GM19035 (cell line): ENCODE measurements at regions not wholly inside any gene's neighbourhood (a gene's known extent, or its start where the extent isn't known, plus 50 kb on each side); places are given as distances from the start of the nearest gene placed in this dataset.

Experiments used
- ATAC-seq: cut with Tn5 transposase; IDR thresholded peaks from one replicate; pipeline ENCODE4 v1.9.1; 2021; ENCODE audit not compliant: unreplicated experiment

DNA sequence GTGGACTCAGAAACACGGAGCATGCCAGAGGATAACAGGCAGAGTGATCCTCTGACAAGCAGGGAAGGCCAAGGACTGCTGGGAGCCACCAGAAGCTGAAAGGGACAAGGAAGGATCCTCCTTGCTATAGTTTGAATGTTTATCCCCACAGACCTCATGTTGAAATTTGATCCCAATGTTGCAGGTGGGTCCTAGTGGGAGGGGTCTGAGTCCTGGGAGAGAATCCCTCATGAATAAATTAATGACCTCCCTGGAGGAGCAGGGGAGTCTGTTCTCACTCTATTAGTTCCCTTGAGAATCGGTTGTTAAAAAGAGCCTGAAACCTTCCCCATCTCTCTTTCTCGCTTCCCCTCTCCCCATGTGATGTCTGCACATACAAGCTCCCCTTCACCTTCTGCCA lies 124.4 kb downstream of the FBXO15 start:
- no peak for ATAC-seq

GRCh38 chr18:74019864-74020263 lies 127.8 kb downstream of the FBXO15 start:
- ATAC-seq: no peak

DNA sequence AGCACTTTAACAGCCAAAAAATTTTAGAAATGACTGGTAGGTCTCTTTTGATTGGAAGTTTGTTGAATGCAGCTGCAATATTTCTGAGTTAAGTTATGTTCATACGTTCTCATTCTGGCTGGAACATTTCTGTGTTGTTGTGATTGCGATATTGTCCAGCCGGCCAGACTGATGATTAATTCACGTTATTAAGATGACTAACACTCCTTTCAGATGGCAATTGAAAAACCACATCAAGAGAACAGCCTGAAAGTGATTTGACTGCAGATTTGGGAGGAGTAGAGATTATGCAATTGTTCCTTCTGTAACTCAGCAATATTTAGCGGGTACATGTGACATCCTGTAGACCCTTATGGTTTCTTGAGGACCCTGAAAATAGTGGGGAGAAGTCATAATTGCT lies 133.7 kb downstream of the FBXO15 start:
- no peak for ATAC-seq

GRCh38 chr18:74012954-74013630 lies 134.5 kb downstream of the FBXO15 start:
- ATAC-seq: no peak

- ATAC-seq: no peak
Observed at GRCh38 chr18:74006143-74006542, 141.5 kb downstream of the FBXO15 start.

GRCh38 chr18:74005320-74006109 lies 142.1 kb downstream of the FBXO15 start:
- no peak for ATAC-seq

- ATAC-seq: no peak
Observed at GRCh38 chr18:73992242-73993022, 155.2 kb downstream of the FBXO15 start.

- ATAC-seq: no peak
Observed at GRCh38 chr18:73991570-73991969, 156.1 kb downstream of the FBXO15 start.

- ATAC-seq: no peak
Observed at GRCh38 chr18:73990258-73990657, 157.4 kb downstream of the FBXO15 start.

DNA sequence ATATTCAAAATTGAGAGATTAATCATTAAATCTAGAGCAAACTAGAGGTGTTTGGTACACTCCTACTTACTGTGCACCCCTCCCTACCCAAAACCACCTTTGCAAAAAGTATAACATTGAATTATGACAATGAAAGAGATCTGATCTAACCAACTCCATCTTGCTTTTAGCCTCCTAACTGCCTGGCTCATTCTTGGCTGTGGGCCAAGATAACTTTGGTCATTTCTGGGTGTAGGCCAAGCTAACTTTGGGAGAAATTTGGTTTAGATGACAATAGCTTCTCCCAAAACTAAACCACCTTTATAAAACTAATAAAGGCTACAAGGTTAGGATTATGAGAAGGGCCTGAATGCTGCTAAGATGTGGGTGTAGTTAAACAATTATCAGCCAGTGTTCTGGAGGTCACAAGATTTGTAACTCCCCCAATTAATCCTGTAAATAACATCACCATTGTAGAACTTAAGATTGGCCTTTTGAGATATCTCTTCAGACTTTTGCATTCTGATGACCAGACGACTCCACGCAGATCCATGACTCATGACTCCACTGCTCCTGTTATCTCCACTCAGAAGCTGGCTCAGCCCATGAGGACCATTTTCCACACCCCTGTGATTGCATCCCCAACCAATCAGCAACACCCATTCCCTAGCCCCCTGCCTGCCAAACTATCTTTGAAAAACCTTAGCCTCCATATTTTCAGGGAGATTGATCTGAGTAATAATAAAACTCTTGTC lies 160.2 kb downstream of the FBXO15 start:
- no peak for ATAC-seq

- no peak for ATAC-seq
Observed at GRCh38 chr18:73986711-73987110, 160.9 kb downstream of the FBXO15 start.

- ATAC-seq: no peak
Observed at GRCh38 chr18:73985855-73986625, 161.6 kb downstream of the FBXO15 start.

- ATAC-seq: no peak
Observed at GRCh38 chr18:73983970-73984369, 163.7 kb downstream of the FBXO15 start.

DNA sequence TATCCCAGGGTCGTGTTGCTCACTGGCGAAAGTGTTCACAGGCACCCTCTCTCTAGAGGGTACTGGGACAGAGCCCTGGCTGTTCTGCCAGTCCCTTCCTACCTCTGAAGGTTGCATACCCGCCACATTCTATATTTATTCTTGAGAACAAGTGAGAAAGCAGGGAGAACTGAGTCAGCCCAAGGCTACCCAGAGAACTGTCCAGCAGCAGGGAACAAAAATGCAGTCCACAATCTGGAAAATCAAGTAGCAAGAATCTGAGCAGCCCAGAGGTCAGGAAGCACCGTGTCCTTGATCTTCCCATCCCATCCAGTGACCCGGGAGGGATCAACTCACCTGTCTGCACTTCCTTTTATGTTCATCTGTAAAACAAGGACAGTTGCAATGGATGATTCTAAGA lies 164.1 kb downstream of the FBXO15 start:
- ATAC-seq: no peak

- no peak for ATAC-seq
Observed at GRCh38 chr18:73981796-73982195, 165.8 kb downstream of the FBXO15 start.

GRCh38 chr18:73980289-73980979 lies 167.2 kb downstream of the FBXO15 start:
- no peak for ATAC-seq

- no peak for ATAC-seq
Observed at GRCh38 chr18:73979742-73980141, 167.9 kb downstream of the FBXO15 start.

DNA sequence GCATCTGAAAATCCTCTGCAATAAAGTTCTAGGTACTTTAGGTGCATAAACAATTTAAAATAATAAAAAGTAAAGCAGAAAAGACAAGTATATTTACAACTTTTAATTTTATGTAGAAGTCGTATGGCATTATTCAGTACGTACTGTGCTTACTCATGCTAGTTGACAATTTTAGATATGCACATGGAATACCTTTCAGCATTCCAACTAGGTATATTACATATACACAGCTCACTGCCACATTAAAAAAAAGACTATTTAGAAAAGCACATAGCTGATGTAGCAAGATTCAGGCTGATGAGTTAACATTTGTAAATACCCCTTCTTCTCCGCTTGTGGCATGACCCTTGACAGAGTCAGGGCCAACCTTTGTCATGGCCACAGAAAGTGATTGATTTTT lies 171.2 kb downstream of the FBXO15 start:
- no peak for ATAC-seq

DNA sequence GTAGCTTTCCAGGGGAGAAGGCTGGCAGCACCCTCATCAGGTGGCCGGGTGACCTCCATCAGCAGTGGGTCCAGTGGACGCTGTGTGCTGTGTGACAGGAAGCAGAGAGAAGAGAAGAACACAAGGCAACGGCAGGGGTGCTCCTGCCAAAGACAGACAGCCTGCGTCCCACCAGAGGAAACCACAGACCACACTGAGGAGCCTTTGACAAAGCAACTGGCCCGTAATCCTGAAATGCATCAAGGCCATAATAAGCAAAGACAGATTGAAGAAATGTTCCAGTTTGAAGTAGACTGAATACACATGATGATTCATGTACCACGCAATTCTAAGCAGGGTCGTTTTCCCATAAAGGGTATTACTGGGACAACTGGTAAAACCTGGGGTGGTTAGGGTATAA lies 172.4 kb downstream of the FBXO15 start:
- ATAC-seq: no peak

DNA sequence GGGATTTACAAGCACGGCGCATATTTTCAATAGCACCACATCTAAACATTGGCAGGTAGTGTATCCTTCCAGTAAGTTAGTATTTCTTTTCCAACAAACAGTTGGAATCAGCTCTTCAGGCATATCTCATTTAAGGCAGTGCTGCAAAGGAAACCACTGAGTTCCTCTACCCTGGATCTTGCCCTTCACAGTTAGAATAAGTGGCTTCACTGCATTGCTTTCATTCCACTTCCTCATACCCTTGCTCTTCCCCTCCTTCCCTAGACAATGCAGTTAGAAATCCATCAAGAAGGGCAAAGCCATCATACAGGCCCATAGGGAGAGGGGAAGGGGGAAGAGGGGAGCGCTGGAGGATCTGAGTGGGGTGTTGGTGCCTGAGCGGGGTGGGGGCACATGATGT lies 173.7 kb downstream of the FBXO15 start:
- ATAC-seq: no peak
